Neural crest cell (in vitro differentiated cells): ENCODE measurements at regions not wholly inside any gene's neighbourhood (a gene's known extent, or its start where the extent isn't known, plus 50 kb on each side); places are given as distances from the start of the nearest gene placed in this dataset.

Experiments used
- DNase-seq: peaks from one replicate; pipeline ENCODE4 v3.0.0; 2021; ENCODE audit warnings: low read depth, mixed read lengths, low spot score
- H3K27ac Mint-ChIP-seq: one replicate; pipeline ENCODE4 v1.8.0; 2021; ENCODE audit warnings: mild to moderate bottlenecking, mixed read lengths; ENCODE audit not compliant: unreplicated experiment
- H3K27me3 Mint-ChIP-seq: 2 replicates; pipeline ENCODE4 v1.8.0; 2021; ENCODE audit warnings: low read depth, mild to moderate bottlenecking, mixed read lengths
- H3K36me3 Mint-ChIP-seq: 2 replicates; pipeline ENCODE4 v1.8.0; 2021; ENCODE audit warnings: low read depth, mild to moderate bottlenecking, mixed read lengths
- H3K4me1 Mint-ChIP-seq: 2 replicates; pipeline ENCODE4 v1.8.0; 2021; ENCODE audit warnings: mixed read lengths
- H3K4me3 Mint-ChIP-seq: one replicate; pipeline ENCODE4 v1.8.0; 2021; ENCODE audit warnings: mild to moderate bottlenecking, mixed read lengths
- H3K9me3 Mint-ChIP-seq: 2 replicates; pipeline ENCODE4 v1.8.0; 2021; ENCODE audit warnings: mixed read lengths
- CTCF ChIP-seq: fragments of 200-600 bp; sonication (generic); conservative IDR thresholded peaks from 2 replicates; pipeline ENCODE4 v1.5.0; 2021; ENCODE audit warnings: antibody characterized with exemption, mild to moderate bottlenecking

DNA sequence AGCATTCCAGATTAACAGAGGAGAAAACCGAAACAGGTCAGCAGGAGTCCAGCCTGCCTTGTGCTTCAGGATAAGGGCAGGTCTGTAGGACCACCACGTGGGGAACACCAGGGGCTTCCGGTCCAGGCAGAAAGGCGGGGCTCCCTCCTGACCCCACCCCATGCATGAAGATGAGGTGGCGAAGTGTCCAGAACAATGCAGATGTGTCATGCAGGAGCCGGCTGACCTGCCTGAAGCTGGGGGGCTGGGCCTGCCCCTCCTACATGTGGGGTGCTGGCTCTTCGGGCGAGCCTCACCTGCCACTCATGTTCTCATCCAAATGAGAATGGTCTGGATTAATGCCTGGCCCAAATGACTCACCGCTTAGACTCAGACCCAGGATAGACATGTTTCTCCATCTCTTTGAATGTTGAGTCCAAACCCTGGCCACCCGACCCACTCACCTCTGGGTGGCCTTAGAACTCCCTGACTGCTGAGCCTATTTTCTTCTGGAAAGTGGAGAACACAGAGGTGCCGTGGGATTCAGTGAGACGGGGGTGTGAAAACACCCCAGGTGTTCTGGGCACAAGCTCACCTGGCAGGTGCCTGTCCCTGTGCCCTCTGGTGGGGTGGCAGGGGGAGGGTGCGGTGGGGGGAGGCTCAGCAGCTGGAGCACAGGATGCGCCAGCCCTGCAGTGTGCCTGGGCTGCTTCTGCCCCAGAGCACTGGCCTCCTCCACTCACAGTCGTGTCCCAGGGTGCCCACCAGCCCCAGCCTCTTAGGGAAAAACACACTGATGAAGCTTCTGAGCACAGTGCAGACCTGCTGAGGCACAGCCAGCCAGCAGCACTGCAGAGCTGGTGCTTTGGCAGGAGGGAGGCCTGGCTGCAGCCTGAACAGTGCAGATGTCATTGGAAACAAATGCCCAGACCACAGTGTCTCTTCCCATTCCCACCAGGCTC lies 55.2 kb upstream of the GDF10 start:
- no peak for DNase-seq
- no peaks in the 10 kb centered on the region for H3K36me3 Mint-ChIP-seq
- no peaks in the 10 kb centered on the region for H3K27me3 Mint-ChIP-seq
- H3K9me3 Mint-ChIP-seq = no peaks in the 10 kb centered on the region
- H3K4me3 Mint-ChIP-seq = no peak overlapping the region
- H3K27ac Mint-ChIP-seq = no peak overlapping the region
- H3K4me1 Mint-ChIP-seq = no peaks in the 10 kb centered on the region
- TF ChIP-seq CTCF = no peak

- Mint-ChIP-seq H3K9me3 (no peaks in the 10 kb centered on the region), H3K4me1 (no peaks in the 10 kb centered on the region), H3K4me3 (no peak overlapping the region), H3K36me3 (no peaks in the 10 kb centered on the region), H3K27me3 (no peaks in the 10 kb centered on the region), H3K27ac (no peak overlapping the region)
- no peak for TF ChIP-seq CTCF
- DNase-seq = no peak
Measured at GRCh38 chr10:47245731-47246350, 54.2 kb upstream of the GDF10 start.

DNA sequence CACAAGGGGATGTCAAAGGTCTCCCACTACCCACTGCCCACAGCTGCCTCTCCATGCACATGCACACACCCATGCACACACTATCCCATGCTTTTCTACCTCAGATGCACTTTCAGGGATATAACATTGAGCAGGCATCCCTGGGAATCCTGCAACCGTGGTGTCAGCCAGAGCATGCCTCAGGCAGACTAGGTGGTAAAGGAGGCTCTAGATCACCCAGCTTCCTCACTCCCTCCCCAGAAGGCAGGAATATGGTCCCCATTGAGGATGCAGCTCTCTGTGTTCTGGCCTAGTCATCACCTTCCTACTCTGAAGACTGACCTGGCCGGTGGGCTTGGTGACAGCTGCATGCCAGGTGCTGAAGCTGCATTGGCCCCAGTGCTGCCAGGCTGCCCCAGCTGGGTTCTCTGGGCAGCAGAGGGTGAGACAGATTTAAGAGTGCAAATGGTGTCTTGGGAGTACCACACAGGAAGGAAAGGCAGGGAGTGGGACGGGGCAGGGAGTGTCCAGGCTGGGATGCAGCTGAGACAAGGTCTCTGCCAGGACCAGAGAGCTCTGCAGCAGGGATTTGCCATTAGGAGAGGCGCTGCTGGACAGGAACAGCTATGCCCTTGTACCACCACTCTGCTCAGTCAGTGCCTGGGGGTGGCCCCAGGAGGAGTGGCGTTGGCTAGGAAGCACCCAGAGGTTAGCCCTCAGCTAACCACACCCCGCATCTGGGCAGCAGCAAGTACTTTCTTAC lies 53.4 kb upstream of the GDF10 start:
- no peaks in the 10 kb centered on the region for H3K9me3 Mint-ChIP-seq
- DNase-seq = no peak
- H3K4me1 Mint-ChIP-seq = no peaks in the 10 kb centered on the region
- H3K27me3 Mint-ChIP-seq = no peaks in the 10 kb centered on the region
- H3K4me3 Mint-ChIP-seq = no peak overlapping the region
- H3K27ac Mint-ChIP-seq = no peak overlapping the region
- H3K36me3 Mint-ChIP-seq = no peaks in the 10 kb centered on the region
- TF ChIP-seq CTCF = no peak

DNA sequence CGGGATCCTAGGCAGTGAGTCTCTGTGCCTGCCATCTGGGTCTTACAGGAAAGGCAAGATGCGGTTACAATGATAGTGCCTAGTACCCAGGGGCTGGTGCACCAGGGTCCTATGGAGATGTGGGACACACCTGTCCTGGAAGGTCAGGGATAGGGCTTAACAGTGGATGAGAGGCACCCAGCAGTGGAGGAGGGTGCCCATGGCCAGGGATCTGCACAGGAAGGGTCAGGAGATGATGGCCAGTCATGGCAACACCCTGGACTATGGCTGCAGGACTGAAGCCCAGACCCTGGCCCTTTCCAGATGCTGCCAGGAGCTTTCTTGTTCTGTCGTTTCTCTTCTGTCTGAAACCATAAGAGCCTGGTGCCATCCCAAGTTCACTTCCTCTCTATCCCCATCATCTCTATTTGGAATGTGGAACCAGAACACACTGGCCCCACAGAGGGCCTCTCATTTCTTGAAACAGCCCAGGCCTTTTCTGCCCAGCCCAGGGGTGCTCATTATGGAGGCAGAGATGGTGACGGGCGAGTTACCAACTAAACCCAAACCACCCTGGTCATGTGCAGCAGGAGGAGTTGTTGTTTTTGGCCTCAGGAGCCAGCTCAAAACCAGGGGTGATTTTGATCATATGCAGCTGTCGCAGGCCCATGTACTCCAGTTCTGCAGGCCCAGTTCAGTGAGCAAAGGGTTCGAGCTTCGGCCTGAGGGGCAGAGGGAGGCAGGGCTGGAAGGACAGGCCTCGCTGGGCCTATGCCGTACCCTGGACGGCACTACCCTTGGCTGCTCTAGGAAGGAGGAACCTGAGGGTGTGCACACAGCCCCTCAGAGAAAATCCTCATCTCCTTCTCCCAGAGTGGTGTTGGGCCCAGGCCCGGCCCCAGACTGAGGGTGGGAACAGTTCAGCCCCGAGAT lies 52.6 kb upstream of the GDF10 start:
- no peak for TF ChIP-seq CTCF
- Mint-ChIP-seq H3K36me3 (no peaks in the 10 kb centered on the region), H3K4me3 (no peak overlapping the region), H3K9me3 (no peaks in the 10 kb centered on the region), H3K4me1 (no peaks in the 10 kb centered on the region), H3K27me3 (no peaks in the 10 kb centered on the region), H3K27ac (no peak overlapping the region)
- no peak for DNase-seq
